Loucy (cell line): ENCODE measurements at regions not wholly inside any gene's neighbourhood (a gene's known extent, or its start where the extent isn't known, plus 50 kb on each side); places are given as distances from the start of the nearest gene placed in this dataset.

ENCODE experiments used
- CTCF ChIP-seq: fragments of 200-600 bp; sonication (generic); conservative IDR thresholded peaks from 2 replicates; pipeline ENCODE4 v1.5.1; 2014; ENCODE audit warnings: mild to moderate bottlenecking, antibody characterized with exemption, low read length
- EZH2phosphoT487 ChIP-seq: fragments of 200-600 bp; IDR thresholded peaks from 2 replicates; pipeline ENCODE4 v1.6.1; 2018; ENCODE audit warnings: antibody characterized with exemption, mild to moderate bottlenecking, moderate library complexity, borderline replicate concordance

GRCh38 chr5:16992006-16992405 is 55.9 kb upstream of the MYO10 start:
- no peak for TF ChIP-seq CTCF
- no peak for TF ChIP-seq EZH2phosphoT487
